ENCODE measurements at regions not wholly inside any gene's neighbourhood (a gene's known extent, or its start where the extent isn't known, plus 50 kb on each side); places are given as distances from the start of the nearest gene placed in this dataset.

DNA sequence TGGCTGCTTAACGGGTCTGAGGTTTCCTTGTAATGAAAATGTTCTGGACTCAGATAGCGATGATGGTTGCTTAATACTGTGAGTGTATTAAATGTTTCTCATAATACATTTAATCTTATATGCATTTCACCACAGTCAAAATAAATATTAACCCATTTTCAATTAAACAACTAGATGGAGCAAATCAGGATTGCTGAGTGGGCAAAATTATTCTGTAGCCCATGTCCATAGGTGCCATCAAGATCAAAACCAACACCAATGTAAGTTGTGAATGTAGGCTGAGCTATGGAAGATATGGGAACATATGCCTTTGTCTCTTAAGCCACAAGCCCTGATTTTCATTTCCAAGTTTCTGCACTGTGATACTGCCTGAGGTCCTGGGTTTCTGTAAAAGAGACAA lies 572.6 kb upstream of the EEF2KMT start:
- Histone ChIP-seq H3K9me3 (no peaks in the 10 kb centered on the region), H3K27ac (no peak overlapping the region), H3K27me3 (no peaks in the 10 kb centered on the region), H3K4me3 (no peak overlapping the region), H3K36me3 (no peaks in the 10 kb centered on the region), H3K4me1 (no peaks in the 10 kb centered on the region)
- intact Hi-C loops (cut with DNase I; ENCODE audit: low total_unique reads): no loop called here
- TF ChIP-seq POLR2A (IDR thresholded peaks at IDR 0.05) (no peak), POLR2AphosphoS5 (IDR thresholded peaks at IDR 0.05) (no peak)
- TF ChIP-seq, protein P1, sequence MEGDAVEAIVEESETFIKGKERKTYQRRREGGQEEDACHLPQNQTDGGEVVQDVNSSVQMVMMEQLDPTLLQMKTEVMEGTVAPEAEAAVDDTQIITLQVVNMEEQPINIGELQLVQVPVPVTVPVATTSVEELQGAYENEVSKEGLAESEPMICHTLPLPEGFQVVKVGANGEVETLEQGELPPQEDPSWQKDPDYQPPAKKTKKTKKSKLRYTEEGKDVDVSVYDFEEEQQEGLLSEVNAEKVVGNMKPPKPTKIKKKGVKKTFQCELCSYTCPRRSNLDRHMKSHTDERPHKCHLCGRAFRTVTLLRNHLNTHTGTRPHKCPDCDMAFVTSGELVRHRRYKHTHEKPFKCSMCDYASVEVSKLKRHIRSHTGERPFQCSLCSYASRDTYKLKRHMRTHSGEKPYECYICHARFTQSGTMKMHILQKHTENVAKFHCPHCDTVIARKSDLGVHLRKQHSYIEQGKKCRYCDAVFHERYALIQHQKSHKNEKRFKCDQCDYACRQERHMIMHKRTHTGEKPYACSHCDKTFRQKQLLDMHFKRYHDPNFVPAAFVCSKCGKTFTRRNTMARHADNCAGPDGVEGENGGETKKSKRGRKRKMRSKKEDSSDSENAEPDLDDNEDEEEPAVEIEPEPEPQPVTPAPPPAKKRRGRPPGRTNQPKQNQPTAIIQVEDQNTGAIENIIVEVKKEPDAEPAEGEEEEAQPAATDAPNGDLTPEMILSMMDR (IDR thresholded peaks at IDR 0.05): no peak
- no peak for DNase-seq (ENCODE audit: low spot score in 2 of 2)

- intact Hi-C loops (cut with DNase I; ENCODE audit: low total_unique reads): no loop called here
- H3K36me3 ChIP-seq: no peaks in the 10 kb centered on the region
- no peak overlapping the region for H3K27ac ChIP-seq
- no peaks in the 10 kb centered on the region for H3K27me3 ChIP-seq
- no peaks in the 10 kb centered on the region for H3K4me1 ChIP-seq
- DNase-seq (ENCODE audit: low spot score in 2 of 2): no peak
- no peaks in the 10 kb centered on the region for H3K9me3 ChIP-seq
- H3K4me3 ChIP-seq: no peak overlapping the region
- TF ChIP-seq, protein P1 (IDR thresholded peaks at IDR 0.05): no peak
- TF ChIP-seq POLR2AphosphoS5 (IDR thresholded peaks at IDR 0.05): no peak
- TF ChIP-seq POLR2A (IDR thresholded peaks at IDR 0.05): no peak
Measured at GRCh38 chr16:5668553-5668952, 571.0 kb upstream of the EEF2KMT start.

GRCh38 chr16:5665834-5666233 lies 568.2 kb upstream of the EEF2KMT start:
- intact Hi-C loops (cut with DNase I; ENCODE audit: low total_unique reads): no loop called here
- Histone ChIP-seq H3K36me3 (no peaks in the 10 kb centered on the region), H3K27ac (no peak overlapping the region), H3K4me3 (no peak overlapping the region), H3K27me3 (no peaks in the 10 kb centered on the region), H3K4me1 (no peaks in the 10 kb centered on the region), H3K9me3 (no peaks in the 10 kb centered on the region)
- TF ChIP-seq, protein P1 (IDR thresholded peaks at IDR 0.05): no peak
- TF ChIP-seq POLR2AphosphoS5 (IDR thresholded peaks at IDR 0.05) (no peak), POLR2A (IDR thresholded peaks at IDR 0.05) (no peak)
- no peak for DNase-seq (ENCODE audit: low spot score in 2 of 2)

DNA sequence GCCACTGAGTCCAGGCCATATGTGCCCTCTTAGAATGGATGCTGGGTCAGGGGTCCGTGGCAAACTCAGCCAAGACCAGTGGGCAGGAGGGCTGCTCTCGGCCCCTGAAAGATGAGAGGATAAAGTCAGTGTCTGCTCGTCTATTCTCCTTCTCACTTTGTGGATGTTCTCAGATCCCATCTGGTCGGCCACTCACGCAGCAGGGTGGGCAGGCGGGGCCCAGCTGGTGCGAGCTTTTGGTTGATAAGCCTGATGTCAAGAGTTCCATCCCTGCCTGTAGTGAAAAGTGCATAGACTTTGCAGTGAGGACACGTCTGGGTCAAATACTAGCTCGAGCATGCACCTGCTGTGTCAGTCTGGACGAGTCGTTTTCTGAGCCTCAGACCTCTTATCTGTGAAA lies 556.2 kb upstream of the EEF2KMT start:
- DNase-seq (ENCODE audit: low spot score in 2 of 2): no peak
- TF ChIP-seq POLR2A (IDR thresholded peaks at IDR 0.05) (no peak), POLR2AphosphoS5 (IDR thresholded peaks at IDR 0.05) (no peak)
- TF ChIP-seq, protein P1 (IDR thresholded peaks at IDR 0.05): no peak

DNA sequence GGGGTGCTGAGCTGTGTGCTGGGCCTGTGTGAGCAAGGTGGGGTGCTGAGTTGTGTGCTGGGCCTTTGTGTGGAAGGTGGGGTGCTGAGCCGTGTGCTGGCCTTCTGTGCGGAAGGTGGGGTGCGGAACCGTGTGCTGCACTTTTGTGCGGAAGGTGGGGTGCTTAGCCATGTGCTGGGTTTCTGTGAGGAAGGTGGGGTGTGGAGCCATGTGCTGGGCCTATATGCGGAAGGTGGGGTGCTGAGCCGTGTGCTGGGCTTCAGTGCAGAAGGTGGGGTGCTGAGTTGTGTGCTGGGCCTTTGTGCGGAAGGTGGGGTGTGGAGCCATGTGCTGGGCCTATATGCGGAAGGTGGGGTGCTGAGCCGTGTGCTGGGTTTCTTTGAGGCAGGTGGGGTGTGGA lies 555.4 kb upstream of the EEF2KMT start:
- peaks cover 0 to 10% of the 10 kb centered on the region in 2 donors for H3K27me3 ChIP-seq
- H3K4me3 ChIP-seq: no peak overlapping the region
- H3K9me3 ChIP-seq: no peaks in the 10 kb centered on the region
- H3K27ac ChIP-seq: no peak overlapping the region
- H3K36me3 ChIP-seq: no peaks in the 10 kb centered on the region
- TF ChIP-seq, protein P1 (IDR thresholded peaks at IDR 0.05): no peak
- no peak for TF ChIP-seq POLR2AphosphoS5 (IDR thresholded peaks at IDR 0.05)
- TF ChIP-seq POLR2A (IDR thresholded peaks at IDR 0.05): no peak
- no peaks in the 10 kb centered on the region for H3K4me1 ChIP-seq
- intact Hi-C loops (cut with DNase I; ENCODE audit: low total_unique reads): loop anchor here (5.0 kb wide), 1 partner anchor 639 kb away; no protein-coding TSS in a partner anchor
- DNase-seq (ENCODE audit: low spot score in 2 of 2): no peak

More for the DNA sequence above, 556.2 kb upstream of the EEF2KMT start:
- no peak overlapping the region for H3K4me3 ChIP-seq
- H3K27ac ChIP-seq: no peak overlapping the region
- no peaks in the 10 kb centered on the region for H3K36me3 ChIP-seq
- no peaks in the 10 kb centered on the region for H3K4me1 ChIP-seq
- peaks cover 0 to 6% of the 10 kb centered on the region in 2 donors for H3K27me3 ChIP-seq
- intact Hi-C loops (cut with DNase I; ENCODE audit: low total_unique reads): loop anchor here (5.0 kb wide), 1 partner anchor 639 kb away; no protein-coding TSS in a partner anchor
- no peaks in the 10 kb centered on the region for H3K9me3 ChIP-seq

Measured in breast epithelium (tissue), 4 donors.